GM21528 (cell line): ENCODE measurements at regions not wholly inside any gene's neighbourhood (a gene's known extent, or its start where the extent isn't known, plus 50 kb on each side); places are given as distances from the start of the nearest gene placed in this dataset.

Experiments
- ATAC-seq: cut with Tn5 transposase; IDR thresholded peaks from one replicate; pipeline ENCODE4 v1.9.1; 2021; ENCODE audit warnings: mild to moderate bottlenecking, moderate library complexity; ENCODE audit not compliant: unreplicated experiment, low FRiP score

DNA sequence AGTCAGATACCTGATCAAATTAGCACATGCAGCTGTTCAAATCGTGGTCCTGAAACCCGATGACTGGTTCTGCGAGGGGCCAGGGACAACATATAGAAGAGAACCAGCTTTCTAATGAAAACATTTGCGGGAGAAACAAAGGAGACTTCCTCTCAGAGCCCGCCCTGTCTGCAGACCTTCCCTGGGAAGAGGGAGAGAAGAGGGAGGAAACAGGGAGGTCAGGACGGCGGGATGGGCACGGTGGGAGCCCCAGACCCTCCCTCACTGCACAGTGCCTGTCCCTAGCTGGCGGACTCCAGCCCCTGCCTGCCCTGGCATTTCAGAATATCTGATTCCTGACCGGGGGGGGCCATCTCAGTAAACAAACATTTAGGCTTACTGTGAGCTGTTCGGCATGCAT is 317.3 kb downstream of the FOXL1 start:
- ATAC-seq, result no peak

DNA sequence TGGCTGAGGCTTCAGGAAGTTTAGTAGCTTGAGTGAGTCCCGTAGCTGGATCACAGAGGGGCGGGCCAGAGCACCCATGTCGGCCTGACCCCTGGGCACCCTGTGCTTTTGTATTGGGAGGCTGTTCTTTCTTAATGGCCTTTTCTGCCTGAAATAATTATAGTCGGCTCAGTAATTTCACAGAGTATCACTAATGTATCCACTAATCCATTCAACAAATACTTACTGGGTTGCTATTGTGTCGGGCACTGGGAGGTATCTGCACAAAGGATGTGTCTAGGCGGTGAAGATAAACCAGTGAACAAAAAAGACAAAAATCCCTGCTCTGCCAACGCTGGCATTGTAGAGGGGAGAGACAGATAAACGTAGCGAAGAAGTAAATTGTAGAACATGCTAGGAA is 318.6 kb downstream of the FOXL1 start:
- ATAC-seq, result no peak

DNA sequence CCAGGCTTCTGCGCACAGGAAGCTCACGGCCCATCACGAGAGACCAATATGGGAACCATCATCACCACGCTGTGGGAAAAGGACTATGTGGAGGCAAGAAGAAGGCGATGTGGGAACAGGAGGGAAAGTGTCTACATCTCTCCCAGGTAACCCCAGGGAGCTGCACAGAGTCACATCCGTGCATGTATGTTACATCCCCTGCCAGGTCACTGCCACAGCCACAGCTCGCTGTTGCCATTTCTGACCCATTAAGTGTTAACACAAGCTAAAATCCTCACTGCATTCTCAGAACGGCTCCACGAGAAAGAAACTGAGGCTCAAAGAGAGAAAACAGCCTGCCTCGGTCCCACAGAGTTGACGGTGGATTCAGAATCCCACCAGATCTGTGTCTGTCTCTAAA is 319.1 kb downstream of the FOXL1 start:
- ATAC-seq, result no peak

DNA sequence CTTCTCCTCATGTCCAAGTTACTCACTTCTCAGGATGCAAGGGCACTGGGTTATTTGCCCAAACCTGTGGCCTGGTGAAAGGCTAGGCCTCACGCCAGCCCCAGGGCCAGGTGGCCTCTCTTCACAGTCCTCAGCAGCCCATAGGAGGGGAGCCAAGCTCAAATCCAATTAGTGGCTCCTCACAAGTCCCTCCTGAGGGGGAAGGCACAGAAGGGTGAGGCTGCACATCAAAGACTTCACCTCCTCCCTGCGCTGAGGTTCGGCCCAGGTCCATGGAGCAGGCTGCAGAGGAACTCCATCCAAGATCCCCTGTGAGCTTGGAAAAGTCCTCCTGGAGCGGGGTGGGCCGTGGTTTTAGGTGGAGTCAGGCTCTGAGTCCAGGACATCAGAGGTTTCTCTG is 320.0 kb downstream of the FOXL1 start:
- ATAC-seq, result no peak

DNA sequence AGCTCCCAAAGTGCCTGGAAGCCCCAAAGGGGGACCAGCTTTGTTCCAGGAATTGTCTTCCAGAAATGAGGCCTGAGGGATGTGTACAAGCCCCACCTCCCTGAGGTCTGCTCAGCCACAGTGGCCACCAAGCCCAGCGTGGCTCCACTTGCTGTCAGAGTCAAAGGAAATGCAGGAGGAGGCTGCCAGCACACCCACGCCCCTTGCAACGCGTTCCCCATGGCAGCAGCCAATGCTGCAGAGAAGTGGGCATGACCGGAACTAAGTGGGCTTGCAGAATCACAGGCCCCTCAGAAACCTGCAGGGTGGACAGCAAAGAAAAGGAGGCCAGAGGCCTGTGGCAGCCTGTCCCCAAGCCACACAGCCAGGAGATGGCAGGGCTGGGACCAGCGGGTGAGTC is 320.8 kb downstream of the FOXL1 start:
- no peak for ATAC-seq

DNA sequence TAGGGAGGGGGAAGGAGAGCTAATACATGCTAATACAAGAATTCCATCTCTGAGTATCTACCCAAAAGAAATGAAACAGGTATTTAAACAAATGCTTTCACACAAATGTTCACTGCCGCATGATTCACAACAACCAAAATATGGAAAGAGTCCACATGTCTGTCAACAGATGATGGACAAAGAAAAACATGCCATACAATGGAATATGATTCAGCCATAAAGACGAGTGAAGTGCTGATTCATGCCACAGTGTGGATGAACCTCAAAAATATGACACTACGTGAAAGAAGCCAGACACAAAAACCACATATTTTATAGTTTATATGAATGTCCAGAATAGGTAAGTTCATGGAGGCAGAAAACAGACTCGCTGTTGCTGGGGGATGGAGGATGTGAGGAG is 321.4 kb downstream of the FOXL1 start:
- ATAC-seq, result no peak

DNA sequence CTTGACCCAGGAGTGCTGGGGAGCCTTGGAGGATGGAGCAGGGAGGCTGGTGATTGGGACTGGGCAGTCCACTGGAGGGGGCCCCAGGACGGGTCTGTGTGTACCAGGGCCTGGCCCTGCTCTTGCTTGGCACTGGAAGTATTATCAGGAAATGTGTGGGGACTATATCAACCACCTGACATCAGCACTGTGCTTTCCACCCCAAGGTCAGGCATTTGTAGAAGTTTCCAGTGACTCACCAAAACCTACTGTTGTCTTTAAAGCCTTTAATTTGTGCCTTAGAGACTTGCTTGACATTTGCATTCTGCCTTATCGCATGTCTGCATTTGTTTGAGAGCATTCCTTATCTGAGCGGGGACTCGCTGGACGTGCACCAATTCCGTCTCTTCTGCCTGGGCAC is 323.1 kb downstream of the FOXL1 start:
- ATAC-seq, result no peak

DNA sequence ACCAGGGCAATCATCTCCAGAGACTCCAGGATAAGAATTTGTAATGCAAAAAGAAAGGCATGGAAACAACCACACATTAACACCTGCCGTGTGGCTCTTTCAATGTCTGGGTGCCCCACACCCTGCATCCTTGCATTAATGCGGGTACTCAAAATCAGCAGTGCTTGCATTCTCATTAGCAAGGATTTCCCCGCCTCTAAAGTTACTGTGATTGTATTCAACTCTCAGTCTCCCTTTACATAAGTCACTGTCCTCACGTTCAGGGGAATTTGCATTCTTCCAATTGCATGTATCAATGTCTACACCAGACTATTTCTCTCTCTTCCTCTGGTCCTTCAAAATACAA is 324.3 kb downstream of the FOXL1 start:
- ATAC-seq, result no peak

DNA sequence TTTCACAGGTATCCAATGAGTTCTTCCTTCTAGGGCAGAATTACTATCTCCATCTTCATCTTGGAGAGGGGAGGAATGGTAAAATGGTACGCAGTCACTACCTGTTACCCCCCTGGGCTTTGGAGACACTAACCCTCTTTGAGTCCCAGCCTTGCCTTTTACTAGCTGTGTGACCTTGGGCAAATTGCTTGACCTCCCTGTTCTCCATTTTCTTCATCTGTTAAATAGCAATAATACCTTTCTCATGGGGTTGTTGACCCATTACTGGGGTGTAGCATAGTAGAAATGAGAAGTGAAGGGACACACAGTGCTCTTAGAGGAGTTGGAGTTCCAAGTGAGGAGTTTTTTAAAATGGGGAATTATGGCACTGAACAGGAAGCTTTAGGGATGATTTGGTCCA is 324.7 kb downstream of the FOXL1 start:
- no peak for ATAC-seq

DNA sequence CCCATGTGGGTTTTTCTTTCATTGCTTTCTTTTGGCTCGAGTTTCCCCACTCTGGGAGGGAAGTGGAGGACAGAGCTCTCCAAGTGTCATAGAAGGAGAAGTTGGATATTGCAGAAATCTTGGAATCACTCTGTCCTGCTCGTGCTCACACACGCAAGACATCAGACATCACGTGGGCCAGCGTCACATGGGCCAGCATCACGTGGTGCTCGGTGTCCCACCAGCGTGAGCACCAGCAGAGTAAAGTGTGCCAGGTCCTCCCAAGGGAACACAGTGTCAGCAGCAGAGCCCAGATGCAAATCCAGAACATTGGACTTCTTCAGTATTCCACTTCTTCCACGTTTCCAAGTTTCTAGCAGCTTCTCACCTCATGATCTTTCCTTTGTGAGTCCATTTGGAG is 327.0 kb downstream of the FOXL1 start:
- ATAC-seq, result no peak

DNA sequence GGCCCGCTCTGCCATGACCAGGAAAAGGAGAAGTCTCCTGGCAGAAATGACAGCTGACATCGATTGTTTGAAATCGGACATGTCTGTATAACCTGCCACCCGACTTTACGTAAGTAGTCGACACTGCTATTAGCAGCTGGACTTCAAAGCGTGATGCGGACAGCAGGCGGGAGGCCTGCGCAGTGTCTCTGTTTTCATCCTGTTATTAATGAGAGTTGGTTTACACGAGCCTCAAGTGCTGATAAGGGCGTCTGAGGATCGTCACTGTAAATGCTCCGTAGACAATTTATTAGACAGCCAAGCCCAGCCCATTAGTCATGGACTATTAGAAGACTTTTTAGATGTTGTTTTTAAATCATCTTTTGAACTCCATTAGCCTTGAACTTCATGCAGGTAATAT is 328.3 kb downstream of the FOXL1 start:
- no peak for ATAC-seq

DNA sequence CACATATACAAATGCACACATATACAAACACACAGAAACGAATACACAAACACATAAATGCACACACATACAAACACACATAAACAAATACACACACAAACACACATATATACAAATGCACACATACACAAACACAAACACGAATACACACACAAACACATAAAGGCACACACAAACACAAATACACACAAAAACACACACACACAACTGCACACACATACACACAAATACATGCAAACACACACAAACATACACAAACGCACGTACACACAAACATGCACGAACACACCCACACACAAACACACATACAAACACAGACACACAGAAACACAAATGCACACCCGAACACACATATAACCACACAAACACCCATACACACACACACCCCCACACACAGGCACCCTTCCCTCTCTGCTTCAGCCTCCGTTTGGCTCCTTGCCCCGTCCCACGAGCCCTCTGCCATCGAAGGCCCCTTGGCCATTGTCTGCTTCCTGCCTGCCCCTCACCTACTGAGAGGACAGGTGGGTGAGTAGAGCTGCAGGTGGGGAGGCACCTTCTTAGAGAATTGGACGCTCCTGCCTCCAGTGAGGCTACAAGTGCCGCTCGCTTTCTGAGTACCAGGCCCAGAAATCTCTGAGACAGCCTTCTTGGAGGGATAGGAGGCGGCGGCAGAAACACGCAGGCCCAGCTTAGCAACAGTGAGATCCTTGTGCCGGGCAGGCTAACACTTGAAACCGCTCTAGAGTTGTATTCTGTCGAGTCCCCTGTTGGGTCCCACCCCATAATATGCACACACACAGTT is 331.2 kb downstream of the FOXL1 start:
- ATAC-seq, result no peak

DNA sequence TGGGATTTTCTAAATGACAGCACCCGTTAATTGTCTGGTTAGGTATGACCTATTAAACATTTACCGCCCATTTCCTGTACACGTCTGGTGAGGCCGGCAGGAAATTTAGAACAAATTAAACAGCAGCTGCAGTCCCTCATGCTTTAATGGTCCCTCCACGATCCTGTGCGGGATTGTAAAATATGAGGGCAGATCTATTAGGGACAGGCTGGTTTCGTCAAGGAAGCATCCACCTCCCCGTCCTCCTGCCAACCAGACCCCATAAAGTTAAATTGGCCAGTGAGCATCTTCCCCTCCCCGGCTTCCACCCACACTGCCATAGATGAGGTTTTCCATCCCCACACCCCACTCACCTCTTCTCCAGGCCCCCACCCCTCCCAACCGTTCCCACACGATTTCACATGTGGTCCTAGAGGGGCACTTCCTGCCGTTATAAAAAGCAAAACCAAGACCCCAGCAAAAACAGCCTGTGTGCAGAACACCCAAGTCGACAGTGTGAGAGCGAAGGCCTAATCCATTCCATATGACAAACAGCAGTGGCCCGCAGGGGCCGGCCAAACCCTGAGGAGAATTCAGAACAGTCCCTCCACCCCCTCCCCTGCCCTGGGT is 331.9 kb downstream of the FOXL1 start:
- no peak for ATAC-seq

DNA sequence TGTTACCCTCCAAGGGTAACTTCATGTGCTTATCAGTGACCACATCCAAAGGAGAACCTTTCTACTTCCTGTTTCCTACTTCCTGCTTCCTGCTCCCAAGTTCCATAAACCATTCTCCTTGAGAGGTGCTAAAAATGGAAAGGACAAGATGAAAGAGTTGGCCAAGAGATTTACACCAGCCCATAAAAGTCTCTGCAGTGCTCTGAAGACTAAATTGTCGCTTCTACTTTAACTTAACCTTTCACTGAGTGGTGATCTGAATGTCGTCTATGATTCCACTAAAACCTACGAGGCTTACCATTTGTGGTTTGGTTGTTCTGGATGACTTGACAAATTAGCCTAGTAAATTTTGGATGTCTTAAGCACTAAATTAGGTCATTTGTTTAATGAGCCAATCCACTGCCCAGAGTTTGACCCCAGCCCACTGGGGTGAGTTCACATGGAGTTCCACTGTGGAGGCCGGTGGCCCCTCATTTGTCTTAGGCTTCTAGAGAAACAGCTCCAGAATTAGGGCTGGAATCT is 333.1 kb downstream of the FOXL1 start:
- ATAC-seq, result no peak

DNA sequence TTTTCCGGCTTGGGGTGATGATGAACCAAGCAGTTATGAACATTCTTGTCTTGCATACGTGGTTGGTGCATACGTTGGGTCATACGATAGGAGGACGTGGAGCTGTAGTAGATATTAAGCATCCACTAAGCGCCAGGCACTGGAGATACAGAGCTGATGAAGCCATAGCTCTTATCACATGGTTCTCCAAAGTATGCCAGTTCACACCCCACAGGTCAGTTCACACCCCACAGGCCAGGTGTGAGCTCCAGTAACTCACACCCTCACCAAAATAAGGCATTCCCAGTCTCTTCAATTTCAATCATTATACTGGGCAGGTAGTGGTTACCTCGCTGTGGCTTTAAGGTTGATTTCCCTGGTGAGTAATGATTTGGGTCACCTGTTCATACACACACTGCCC is 335.5 kb downstream of the FOXL1 start:
- no peak for ATAC-seq

DNA sequence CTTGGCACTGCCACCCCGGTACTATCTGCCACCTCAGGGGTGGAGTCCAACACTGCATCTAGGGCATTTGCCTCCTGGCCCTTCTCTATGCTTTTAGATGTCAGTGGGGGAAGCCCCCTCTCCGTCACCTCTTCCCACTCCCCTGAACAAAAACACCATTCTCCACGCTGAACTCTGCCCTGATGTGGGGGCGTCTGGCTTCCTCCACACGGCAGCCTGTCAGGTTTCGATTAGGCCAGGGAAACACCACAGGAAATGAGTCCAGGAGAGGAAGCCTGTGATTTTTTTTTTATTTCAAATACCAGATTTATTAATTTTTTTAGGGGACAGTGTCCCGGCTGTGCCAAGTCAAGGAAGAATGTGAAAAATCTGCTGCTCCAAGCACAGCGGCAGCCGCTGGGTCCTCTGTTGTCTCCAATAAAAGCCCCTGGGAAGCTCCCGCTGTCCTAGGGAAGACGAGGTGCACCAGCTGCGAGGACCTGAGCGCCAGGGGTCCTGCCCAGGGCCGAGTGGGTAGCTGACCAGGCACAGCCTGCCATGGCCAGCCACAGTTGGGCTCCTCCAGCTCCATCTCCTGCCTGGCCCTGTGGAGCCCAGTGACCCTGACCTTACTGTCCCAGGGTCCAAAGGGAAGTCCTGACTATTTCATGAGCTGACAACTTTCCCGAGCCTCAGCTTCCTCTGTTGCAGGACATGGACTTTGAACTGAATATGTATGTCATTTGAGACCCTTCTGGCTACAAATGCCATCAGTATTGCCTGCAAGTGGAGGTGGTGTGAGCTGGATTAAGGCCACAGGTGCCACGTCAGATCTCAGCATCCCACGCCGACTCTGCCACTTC is 336.7 kb downstream of the FOXL1 start:
- ATAC-seq, result no peak

DNA sequence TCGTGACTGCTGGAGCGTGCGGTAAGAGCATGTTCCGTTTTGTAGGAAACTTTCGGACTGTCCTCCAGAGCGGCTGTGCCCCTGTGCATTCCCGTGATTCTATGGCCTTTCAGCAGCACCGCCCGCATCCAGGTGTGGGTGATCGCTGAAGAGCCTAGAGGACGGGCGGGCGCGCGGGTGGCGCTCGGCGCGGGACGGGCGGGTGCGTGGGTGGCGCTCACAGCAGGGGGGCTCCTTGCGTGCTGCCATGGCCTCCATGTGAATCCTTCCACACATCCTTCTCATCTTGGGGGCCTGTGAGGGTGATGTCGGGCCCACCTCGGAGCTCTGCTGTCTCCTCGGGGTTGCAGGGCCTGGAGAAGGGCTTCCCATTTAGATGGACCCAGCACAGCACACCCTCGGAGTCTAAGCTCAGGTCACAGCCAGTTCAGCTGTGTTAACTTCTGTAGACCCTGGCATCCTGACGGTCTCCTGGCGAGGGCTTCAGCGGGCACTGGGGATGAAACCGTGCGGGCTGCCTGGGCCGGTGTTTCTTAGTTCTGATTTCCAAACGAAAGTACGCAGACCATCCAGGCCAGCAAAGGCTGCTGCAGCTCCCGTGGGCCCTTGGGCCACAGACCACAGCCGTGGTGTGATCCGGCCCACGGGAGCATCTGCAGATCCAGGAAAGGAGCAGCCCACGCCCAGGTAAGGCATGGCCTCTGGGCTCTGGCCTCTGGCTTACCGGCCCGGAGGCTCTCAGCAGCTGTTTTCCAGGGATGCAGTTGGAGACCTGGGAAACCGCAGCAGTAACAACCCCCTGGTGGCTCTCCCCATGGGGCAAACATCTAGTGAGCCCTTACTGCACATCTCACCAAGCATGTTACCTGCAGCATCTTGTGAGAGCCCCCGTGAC is 339.4 kb downstream of the FOXL1 start:
- no peak for ATAC-seq

DNA sequence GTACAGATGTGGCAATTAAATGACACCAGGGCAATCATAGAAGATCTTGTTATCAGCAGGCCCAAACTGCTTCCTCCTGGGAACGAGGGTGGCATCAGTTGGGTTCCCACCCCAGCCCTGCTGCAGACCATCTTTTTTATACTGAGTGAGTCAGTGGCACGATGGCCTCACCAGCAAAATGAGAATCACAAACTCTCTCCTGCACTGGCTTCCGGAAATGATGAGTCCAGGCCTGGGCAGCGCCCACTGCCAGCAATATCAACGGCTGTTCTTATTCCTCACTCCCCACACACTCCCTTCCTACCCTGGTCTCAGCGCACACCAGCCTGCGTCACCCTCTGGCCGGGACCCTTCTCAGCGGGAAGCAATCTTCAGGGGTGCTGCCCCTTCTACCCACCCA is 340.3 kb downstream of the FOXL1 start:
- ATAC-seq, result no peak

DNA sequence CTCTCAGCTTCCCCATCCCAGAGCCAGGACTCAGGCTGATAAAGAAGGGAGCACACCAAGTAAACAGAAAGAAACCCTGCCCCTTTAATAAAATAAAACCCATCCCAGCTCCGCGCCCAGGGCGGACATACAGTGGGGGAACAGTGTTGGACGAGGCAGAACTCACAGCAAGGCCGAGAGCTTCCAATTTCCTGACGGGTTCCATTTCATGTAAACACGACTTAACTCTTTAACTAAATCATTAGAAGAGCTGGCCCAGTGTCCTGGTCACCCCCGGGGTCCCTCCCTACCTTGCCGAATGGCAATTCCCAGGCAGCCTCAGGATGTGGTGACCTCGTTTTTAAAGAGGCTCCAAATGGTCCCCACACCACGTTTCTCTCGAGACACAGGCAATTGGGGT is 340.7 kb downstream of the FOXL1 start:
- no peak for ATAC-seq

DNA sequence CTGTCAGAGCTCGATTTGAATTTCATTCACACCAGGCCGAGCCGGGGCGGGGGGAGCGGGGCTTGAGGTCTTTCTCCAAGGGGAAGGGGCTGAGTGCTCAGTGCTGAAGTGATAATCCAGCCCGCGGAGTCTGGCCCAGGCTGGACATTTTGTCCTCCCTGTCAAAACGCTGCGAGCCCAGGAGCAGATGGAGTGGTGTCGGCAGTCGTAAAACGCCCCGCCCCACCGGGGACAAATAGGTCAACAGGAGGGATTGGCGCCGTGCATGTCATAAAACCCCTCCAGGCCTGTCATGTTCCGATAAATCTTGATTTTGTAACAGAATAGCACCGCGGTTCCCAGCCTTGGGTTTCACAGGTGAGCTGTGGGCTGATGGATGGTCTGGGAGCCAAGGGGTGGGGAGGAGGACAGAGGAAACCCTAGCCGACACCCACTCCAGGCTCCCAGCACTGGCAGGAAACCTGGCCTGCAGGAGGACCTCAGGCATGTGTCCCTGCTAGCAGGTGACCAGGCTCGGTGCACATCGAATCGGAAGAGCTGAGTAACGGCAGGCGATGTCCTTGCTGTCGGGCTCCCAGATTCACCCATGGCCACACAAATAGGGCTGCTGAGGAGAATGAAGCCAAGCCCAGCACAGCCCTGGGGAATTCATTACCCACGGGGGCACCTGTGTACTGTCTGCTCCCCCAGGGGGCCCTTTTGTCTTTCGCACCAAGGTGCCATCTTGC is 341.4 kb downstream of the FOXL1 start:
- no peak for ATAC-seq
